HK-2 (cell line): ENCODE measurements at regions not wholly inside any gene's neighbourhood (a gene's known extent, or its start where the extent isn't known, plus 50 kb on each side); places are given as distances from the start of the nearest gene placed in this dataset.

Experiments used
- DNase-seq: peaks from one replicate; pipeline ENCODE4 v3.0.0-alpha.2; 2018; ENCODE audit not compliant: unreplicated experiment

DNA sequence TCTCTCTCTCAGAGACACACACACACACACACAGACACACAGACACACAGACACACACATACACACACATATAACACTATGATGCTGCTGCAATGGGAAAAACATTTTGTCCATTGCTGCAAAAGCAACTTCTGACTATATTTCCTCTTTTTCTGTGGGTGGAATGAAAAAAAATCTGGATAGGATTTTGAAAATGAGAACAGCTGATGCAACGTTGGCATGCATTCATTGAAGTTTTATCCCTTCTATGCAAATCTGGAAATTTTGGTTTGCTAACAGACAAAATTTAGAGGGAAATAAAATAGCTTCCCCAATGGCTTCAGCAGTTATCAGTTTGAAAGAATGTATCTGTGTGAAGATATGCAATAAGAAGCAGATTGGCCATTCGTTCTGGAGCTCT, 763.4 kb upstream of the GRM7 start:
- no peak for DNase-seq

DNA sequence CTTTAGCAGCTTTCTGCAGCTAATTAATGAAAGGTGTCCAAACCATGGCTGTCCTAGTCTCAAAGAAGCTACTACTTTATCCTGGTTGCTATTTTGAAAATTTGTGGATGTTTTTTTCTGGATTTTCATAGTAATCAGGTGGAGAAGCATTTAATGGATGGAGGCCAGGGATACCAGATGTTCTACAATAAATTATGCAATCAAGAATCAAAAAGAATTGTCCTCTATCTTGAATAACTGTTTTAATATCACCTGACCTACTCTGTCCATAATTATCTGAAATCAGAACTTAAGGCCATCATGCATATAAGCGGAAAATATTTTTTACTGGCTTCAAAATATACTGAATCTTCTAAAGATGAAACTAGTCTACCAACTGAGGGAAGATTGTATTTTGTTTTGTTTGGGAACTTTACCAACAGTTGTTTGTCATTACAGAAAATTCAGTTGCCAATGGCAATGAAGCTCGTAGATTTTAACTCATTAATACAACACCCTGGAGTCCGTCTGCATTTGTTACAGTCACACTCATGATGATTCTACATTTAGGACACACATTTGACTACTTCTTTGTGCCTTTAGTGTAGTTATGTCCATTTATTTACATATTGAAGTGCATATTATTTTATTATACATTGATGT, 762.3 kb upstream of the GRM7 start:
- DNase-seq, result no peak

DNA sequence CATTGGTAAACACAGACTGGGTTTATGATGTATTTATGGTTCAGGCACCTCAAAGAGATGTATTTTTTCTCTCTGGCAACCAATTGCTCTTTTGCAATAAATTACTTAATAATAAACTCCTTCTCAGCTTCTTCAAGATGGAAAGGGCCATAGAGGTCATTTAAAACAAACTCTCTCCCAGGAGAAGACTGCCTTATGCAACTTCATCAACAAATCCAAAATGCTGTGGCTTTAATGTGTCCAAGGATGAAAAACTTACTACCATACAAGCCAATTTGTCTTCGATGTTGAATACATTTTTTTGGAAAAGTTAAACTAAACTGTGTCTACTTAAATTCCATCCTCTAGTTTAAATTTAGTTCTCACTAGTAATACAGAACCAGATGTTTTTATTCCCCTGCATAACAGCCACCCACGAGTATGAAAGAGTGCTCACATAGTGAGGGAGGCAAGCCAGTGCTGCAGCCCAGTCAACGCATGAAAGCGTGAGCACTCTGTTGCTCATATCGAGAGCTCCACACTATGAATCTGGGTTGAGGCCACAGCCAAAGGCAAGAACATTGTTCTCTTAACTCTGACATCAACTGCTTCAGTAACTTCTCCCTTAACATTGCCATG, 761.3 kb upstream of the GRM7 start:
- DNase-seq, result no peak

DNA sequence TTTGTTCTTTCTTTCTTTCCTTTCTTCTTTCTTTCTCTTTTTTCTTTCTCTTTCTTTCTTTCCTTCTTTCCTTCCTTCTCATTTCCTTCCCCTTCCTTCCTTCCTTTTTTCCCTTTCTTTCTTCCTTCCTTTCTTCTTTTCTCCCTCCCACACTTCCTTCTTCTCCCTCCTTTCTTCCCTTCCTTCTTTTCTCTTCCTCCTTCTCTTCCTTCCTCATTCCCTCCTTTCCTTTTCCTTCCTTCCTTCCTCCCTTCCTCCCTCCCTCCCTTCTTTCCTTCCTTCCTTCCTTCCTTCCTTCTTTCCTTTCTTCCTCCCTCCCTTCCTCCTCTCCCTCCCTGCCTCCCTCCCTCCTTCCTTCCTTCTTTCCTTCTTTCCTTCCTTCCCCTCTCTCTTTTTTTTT, 755.7 kb upstream of the GRM7 start:
- no peak for DNase-seq

DNA sequence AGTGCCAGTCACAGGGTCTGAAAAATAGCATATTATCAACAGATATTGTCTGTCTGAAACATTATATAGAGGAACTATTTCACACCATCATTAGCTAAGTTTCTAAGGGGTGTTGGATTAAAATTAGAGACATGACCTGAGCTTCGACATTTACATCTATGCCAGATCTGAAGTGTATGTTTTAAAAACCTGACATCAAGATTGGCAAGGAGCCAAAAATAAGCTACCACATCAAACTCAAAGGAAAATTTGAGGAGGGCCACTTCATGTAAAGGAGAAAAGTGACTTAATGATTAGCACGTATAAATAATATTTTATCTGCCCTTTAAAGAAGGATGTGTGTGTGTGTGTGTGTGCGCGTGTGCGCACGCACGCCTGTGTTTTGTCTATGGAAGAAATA, 752.0 kb upstream of the GRM7 start:
- no peak for DNase-seq

DNA sequence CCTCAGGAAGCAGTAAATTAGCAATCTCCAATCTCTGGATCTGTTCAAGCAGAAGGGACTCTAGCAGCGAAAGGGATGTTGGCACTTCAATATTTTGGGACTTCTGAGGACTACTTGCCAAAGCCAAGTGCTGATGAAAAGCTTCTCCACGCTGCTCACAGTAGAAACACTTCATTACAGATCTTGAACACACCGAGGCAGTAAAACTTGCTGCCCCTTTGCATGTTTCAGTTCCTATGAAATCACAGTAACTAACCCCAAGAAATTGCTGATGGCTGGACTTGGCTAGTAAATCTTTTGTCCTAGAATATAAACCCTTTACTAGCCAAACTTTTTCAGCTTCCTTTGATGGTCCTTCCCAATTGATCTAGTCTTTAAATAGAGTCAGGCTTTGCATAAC, 750.5 kb upstream of the GRM7 start:
- no peak for DNase-seq

DNA sequence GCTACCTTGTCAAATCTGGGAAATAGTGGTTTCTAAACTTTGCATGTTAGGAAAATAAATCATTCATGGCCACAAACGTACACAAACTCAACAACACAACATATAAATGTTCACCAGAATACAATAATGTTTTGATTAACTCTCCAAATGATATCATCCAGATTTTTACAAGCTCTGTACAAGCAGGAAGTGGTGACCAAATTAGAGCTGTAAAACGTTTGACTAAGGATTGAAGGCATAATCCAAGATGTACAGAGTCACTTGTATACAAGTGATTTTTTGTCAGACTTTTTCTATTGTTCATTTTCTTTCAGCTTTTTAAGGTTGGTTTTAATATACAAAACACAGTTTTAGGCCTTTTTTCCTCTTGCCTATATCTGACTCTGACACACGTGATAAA, 748.4 kb upstream of the GRM7 start:
- DNase-seq, result no peak

DNA sequence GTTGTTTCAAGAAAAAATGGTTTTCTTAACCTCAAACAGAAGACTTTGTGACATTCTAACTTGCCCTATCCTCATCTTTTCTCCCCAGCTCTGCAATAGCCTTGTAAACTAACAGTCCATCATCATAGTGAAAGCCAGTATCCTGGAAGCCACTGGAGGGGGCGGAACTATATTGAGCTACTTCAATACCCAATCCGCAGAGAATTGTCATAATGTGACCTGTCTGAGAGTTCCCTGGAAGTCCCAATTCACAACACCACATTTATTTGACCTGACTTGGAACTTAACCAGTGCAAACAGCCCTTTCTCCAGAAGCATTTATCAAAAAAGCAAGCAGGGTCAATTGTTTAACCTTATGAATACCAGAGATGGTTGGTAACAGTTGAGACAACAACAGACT, 747.6 kb upstream of the GRM7 start:
- DNase-seq, result no peak

DNA sequence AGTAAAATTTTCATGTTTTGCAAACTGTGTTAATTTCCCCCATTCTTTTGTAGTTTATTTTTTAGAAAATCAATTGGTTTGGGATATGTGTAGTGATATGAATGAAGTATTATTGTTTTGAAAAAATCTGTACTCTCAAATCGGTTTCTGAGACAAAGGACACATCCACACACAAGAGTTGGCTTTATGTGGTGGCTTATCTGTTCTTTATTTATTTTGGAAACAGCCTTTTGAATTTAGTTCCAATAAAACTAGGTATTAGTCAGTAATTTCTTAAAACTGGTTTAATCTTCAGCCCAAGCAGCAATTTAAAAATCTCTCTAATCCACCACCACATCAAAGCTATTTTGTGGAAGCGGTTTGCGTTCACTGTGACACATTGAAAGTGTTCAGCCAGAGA, 741.5 kb upstream of the GRM7 start:
- DNase-seq, result no peak

DNA sequence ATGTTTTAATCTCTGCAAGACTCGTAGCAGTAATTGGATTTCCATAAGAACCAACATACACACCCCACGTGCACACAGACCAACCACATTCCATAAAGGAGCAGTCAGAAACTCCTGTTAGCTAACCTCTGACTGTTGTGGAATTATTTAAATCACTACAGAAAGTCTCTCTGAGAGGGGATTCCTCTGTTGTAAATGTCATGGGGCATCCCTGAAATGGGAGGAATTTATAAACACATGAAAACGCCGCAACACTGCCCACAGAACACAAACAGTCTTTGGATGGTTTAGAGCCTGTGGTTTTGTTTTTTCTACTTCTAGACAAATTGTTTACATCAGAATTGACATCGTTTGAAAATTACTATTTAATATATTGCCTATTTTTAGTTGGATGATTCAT, 740.1 kb upstream of the GRM7 start:
- DNase-seq, result no peak

DNA sequence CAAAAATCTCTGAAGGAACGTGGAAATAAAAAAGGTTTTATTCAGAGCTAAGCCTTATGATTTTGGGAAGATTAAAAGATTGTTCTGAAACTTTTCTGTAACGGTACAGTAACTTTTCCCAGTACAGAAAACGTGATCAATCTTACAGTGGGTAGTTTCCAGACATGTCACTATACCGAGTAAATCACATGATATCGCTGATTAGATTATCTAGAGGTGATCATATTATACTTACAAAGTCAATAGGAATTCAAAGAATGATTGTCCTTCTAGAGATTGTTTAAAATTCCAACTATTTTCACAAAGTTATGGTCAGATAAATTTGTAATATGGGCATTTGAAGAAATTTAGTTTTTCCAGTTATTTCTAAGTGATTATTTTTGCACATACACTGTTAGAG, 736.0 kb upstream of the GRM7 start:
- no peak for DNase-seq

DNA sequence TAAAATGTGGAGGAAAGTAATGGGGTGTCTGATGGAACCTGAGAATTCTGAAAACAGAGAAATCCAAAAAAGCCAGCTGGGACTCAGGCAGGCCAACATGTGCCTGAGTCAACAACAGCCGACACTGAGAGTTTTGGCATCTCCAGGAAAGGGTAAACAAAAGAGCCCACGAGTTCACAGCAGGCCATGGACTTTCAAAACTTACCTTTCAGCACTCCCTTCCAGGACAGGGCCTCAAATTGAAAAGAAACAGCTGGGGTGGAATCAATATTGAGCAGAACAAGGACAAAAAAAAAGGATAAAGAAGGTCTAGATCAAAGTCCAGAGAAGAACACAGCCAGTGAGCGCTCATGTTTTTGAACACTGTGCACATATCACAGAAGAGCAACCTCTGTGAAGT, 735.4 kb upstream of the GRM7 start:
- no peak for DNase-seq

DNA sequence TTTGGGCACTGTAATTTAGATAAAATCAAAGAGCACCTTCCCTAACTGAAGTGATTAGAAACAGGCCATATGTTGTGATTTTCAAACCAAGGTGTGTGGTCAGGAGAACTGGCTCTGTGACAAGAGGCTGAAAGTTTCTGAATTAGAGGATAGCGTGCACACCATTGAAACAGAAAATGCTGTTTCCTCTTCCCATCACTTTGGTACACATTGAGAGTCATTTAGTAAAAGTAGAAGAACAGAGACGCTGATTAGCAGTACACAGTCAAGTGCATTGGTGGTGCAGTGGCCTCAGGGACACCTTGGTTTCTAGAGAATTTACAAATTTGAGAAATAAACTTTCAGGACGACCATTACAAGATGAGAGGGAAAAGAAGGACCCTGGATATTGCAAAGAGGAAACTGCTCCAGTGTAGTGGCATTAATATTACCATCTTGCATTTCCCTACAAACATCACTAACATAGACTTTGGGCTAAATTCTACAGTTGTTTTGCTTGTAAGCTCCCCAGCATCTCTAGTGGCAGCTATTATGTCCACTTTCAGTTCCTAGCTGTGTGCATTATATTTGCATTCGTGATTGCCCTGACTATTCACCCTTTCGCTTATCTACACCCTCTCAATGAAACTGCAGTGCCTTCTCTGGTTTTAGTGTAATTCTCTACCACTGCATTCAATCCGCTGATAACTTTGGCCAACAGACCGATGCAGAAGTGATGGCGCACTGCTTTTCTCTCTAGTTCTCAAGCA, 728.1 kb upstream of the GRM7 start:
- no peak for DNase-seq

DNA sequence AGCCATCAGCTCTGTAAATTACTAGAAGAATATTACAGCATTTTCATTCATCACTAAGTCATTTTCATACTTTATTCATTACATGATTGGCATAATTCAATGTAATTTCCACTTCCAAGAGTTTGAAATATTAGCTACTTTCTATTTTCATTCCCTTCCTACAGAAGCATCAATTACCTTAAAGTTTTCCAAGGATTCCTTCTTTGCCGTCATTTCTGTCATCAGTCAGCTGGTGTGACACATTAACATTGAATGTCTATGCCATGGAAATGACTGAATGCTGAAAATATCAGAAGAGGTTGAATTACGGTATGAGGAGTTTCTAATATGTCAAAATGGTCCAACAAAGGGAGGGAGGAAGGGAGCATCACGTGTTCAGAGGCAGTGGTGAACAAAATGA, 718.2 kb upstream of the GRM7 start:
- DNase-seq, result no peak

DNA sequence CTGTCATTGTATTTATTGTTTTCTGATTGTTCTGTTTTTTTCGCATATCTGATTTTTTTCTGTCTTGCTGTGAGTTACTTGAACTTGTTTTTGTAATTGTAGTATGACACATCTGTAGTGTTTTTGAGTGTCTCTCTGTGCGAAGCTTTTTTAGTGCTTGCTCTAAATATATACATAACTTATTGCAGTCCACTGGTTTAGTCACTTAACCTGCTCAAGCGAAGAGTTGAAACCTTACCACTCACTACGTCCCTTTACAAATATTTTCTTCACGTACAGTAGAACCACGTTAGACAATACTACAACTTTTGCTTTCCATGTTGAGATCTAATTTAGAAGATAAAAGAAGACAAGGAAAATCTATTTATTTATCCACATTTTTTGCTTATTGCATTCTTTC, 713.0 kb upstream of the GRM7 start:
- no peak for DNase-seq

DNA sequence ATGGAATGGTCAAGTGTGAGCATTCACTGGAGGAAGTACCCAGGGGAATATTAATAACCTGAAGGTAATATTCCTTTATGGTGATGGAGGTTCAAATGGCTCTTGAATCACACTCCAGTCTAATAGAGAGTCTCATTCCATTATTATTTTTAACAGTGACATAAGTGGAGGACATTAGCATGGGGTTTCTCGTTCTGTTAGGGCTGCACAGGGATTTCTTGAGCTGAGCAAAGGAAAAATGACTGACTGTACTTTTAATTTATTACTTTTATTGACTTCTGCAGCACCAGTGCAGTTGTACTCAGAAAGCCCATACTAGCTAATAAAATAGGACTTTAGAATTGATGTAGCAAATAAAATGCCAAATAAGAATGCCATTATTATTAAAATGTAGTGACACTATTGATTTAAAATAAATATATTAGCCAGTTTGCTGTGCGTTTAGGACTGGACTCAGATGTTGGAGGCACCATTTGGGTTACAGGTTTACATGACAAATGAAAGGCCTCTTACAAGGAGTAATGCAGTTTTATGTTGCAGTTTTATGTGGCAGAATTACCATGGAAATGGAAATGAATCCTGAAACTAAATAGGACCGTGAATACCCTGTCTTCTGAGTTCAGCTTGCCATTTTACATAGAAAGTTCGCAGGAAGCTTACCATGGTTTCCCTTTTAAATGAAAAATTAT, 705.1 kb upstream of the GRM7 start:
- DNase-seq, result no peak

DNA sequence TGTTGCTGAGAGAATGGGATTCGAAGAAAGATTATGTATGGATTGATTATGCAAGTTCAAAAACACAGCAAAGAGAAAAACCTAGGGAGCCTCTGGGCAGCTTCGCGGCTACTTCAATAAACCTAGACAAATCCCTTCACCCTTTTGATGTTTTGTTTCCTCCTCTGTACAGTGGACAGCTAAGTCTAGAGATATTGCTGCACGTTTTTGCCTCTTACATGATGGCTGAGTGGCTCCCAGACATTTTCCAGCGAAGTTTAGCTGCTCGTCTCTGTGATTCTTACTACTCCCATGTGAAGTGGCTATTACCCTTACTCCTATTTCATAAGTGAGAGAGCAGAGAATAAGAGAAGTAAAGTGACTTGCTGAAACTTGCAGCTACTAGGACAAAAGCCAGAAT, 695.0 kb upstream of the GRM7 start:
- DNase-seq, result no peak

DNA sequence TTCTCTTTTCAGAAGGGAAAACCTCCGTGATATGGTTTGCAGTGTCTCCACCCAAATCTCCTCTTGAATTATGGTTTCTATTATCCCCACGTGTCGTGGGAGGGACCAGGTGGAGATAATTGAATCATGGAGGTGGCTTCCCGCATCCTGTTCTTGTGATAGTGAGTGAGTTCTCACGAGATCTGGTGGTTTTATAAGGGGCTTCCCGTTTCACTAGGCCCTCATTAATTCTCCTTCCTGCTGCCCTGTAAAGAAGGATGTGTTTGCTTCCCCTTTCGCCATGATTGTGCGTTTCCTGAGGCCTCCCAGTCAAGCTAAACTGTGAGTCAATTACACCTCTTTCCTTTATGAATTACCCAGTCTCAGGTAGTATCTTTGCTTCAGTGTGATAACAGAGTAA, 692.7 kb upstream of the GRM7 start:
- no peak for DNase-seq

DNA sequence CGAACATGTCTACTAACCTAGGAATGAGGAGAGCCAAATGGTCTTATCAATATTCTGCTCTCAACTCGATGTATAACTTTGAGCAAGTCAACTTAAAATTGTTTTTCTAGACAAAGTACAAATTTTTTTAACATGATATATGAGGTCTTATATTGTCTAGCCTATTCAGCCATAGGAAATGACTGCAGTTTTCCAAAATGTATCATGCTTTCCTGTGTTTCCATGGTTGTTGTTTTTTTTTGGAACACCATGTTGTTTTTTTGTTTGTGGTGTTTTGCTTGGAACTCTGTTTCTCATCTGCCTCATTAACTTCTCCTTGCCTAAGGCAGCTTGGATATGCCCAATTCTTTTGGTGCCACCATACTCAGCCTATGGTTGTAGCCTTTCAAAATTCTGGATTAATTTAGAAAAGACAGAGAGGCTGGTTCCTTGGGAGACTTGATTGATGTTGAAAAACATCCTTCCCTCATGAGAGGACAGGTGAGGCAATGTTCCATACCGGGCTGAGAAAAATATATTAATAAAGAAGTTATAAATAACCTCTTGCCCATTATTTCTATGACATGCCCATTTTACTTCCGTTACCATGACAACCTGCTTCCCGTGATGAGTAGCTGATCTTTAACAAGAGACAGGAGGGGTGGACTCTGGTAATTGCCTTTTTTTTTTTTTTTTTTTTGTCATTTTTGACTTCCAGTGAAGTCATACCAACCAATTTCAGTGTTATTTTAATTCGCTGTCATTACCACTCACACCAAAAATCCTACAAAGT, 687.9 kb upstream of the GRM7 start:
- no peak for DNase-seq

DNA sequence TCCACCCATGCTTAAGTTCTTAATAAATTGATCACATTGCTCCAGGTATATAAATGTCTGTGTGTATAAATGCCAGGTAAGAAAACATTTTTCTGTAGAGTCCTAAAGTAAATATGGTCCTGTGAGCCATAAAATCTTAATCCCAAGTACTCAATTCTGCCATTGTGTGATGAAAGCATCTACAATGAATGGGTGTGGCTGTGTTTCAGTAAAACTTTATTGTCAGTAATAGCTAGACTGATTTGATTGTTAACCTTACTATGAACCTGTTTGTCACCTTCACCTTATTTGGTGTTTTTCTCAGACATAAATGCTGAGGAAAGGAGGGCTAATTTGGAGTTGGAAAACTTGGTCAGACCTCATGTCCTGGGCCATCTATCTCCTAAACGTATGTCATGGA, 683.5 kb upstream of the GRM7 start:
- no peak for DNase-seq

DNA sequence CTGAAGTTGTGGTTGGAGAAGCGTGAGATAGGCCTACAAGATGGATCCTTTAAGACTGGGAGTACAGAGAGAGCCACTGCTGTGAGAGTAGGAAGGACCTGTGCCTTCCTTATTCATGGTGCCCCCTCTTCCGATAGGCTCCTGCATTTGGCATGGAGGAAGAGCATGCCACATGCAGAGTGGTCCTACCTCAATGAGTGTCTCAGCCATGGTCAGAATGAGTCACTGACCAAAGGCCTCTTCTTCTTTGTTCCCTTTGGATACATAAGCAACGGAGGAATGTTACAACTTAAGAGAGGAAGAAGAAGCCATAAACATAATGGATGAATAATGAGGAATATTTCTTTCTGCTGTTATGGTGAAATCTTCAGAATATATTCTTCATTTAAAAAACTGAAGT, 681.2 kb upstream of the GRM7 start:
- no peak for DNase-seq

DNA sequence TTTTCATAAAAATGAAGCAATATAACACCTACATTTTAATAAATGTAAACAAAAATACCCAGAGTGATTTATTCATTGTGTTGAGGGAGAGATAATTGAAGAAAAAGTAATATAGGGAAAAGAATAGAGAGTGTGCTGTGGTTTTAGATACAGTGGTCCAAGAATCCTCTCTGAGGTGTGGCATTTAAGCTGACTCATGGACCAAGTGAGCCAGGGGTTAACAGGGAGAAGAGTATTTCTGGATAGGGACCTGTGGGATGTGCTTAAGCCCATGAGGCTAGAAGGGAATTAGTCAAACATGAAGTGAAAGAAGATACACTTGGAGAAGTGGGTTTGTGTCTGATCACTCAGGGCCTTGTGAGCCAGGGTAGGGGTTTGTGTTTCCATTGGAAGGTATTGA, 680.7 kb upstream of the GRM7 start:
- no peak for DNase-seq
